Left ventricle myocardium inferior (tissue), 1 donor: ENCODE measurements at regions not wholly inside any gene's neighbourhood (a gene's known extent, or its start where the extent isn't known, plus 50 kb on each side); places are given as distances from the start of the nearest gene placed in this dataset.

Source experiments
- DNase-seq: peaks from one replicate; pipeline ENCODE4 v3.0.0-alpha.2; 2020
- H3K27ac ChIP-seq: fragments of 200-600 bp; replicated peaks from 2 replicates; pipeline ENCODE4 v1.8.0; 2021
- H3K27me3 ChIP-seq: fragments of 200-600 bp; 2 replicates; pipeline ENCODE4 v1.8.0; 2021; ENCODE audit warnings: low read depth
- H3K36me3 ChIP-seq: fragments of 200-600 bp; 2 replicates; pipeline ENCODE4 v1.8.0; 2021
- H3K4me1 ChIP-seq: fragments of 200-600 bp; 2 replicates; pipeline ENCODE4 v1.8.0; 2021
- H3K4me3 ChIP-seq: fragments of 200-600 bp; 2 replicates; pipeline ENCODE4 v1.8.0; 2021; ENCODE audit warnings: mild to moderate bottlenecking, moderate library complexity
- H3K9me3 ChIP-seq: fragments of 200-600 bp; replicated peaks from 2 replicates; pipeline ENCODE4 v1.8.0; 2021
- intact Hi-C: fragments of 100-400 bp; cut with micrococcal nuclease; formaldehyde crosslinking; loops from one replicate; pipeline ENCODE4 v1.11.0; 2022
- TF ChIP-seq, protein P1 (sequence below): fragments of 200-600 bp; IDR thresholded peaks from 2 replicates; pipeline ENCODE4 v1.8.0; 2021; ENCODE audit warnings: antibody characterized with exemption, mild to moderate bottlenecking, borderline replicate concordance
- donor health status: DM: no; HTN: yes; CAD: no; lungs with severe emphysema.

DNA sequence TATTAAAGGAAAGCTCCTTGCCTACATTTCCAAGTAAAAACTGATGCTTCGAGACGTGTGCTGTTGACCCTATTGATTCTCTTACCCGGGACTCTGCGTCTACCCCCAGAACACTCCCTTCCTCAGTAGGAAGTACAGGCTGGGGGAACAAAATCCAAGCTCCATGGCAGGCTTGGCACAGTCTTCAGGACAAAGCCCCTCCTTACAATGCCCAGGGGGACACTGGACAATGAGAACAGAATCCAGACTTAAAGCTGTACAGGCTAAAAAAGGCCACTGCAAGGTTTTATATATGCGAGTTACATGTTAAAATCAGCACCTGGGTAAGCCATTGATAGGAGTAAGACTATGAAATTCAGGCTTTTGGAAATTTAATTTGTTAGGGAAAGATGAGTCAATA, 250.6 kb upstream of the DAPK1 start:
- TF ChIP-seq, protein P1, sequence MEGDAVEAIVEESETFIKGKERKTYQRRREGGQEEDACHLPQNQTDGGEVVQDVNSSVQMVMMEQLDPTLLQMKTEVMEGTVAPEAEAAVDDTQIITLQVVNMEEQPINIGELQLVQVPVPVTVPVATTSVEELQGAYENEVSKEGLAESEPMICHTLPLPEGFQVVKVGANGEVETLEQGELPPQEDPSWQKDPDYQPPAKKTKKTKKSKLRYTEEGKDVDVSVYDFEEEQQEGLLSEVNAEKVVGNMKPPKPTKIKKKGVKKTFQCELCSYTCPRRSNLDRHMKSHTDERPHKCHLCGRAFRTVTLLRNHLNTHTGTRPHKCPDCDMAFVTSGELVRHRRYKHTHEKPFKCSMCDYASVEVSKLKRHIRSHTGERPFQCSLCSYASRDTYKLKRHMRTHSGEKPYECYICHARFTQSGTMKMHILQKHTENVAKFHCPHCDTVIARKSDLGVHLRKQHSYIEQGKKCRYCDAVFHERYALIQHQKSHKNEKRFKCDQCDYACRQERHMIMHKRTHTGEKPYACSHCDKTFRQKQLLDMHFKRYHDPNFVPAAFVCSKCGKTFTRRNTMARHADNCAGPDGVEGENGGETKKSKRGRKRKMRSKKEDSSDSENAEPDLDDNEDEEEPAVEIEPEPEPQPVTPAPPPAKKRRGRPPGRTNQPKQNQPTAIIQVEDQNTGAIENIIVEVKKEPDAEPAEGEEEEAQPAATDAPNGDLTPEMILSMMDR, result no peak
- H3K36me3 ChIP-seq, result no peaks in the 10 kb centered on the region
- peaks cover 19% of the 10 kb centered on the region for H3K27me3 ChIP-seq
- no peak overlapping the region for H3K27ac ChIP-seq
- intact Hi-C loops, result no loop called here
- H3K4me3 ChIP-seq, result no peak overlapping the region
- H3K4me1 ChIP-seq, result no peaks in the 10 kb centered on the region
- no peaks in the 10 kb centered on the region for H3K9me3 ChIP-seq
- DNase-seq, result no peak

DNA sequence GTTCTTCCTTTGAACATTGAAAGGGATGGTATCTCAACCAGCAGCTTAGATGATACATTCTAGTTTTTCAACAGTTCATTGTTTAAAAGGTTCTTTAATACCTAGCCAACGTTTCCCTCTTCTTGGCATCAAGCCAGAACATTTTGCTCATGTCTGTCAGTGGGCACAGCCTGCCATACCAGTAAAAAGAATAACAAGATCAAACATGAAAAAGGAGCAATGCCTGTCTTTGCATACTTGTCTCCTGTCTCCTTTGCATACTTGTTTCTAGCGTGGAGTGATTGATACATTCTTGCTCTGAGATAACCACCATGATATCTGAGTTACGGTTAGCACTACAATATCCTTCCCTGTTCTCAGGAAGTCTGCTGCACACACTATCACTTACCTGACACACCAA, 248.6 kb upstream of the DAPK1 start:
- H3K27me3 ChIP-seq, result peaks cover 23% of the 10 kb centered on the region
- H3K36me3 ChIP-seq, result no peaks in the 10 kb centered on the region
- H3K4me1 ChIP-seq, result no peaks in the 10 kb centered on the region
- no peak for DNase-seq
- no peaks in the 10 kb centered on the region for H3K9me3 ChIP-seq
- intact Hi-C loops, result no loop called here
- no peak overlapping the region for H3K27ac ChIP-seq
- H3K4me3 ChIP-seq, result no peak overlapping the region
- TF ChIP-seq, protein P1, result no peak

DNA sequence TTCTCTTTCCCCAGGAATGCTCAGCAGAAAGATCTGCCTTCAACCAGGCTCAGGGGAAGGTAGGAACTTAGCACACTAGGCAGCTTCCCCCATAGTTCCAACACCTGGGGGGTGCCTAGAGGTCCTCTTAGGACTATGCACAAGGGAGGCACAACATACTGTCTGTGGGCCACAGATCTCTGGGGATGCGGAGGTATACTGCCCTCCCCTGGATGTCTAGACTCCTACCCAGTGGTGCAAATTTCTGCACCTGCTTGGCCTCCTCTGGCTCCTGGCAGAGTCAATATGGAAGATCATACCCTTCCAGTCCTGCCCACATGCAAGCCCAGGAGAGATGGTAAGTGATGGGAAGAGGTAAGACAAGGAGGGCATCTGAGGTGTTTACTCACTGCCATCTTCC, 247.5 kb upstream of the DAPK1 start:
- Histone ChIP-seq H3K9me3 (no peaks in the 10 kb centered on the region), H3K4me3 (no peak overlapping the region), H3K27ac (no peak overlapping the region), H3K36me3 (no peaks in the 10 kb centered on the region), H3K4me1 (peaks cover 6% of the 10 kb centered on the region), H3K27me3 (peaks cover 28% of the 10 kb centered on the region)
- TF ChIP-seq, protein P1, result no peak
- intact Hi-C loops, result no loop called here
- DNase-seq, result no peak

DNA sequence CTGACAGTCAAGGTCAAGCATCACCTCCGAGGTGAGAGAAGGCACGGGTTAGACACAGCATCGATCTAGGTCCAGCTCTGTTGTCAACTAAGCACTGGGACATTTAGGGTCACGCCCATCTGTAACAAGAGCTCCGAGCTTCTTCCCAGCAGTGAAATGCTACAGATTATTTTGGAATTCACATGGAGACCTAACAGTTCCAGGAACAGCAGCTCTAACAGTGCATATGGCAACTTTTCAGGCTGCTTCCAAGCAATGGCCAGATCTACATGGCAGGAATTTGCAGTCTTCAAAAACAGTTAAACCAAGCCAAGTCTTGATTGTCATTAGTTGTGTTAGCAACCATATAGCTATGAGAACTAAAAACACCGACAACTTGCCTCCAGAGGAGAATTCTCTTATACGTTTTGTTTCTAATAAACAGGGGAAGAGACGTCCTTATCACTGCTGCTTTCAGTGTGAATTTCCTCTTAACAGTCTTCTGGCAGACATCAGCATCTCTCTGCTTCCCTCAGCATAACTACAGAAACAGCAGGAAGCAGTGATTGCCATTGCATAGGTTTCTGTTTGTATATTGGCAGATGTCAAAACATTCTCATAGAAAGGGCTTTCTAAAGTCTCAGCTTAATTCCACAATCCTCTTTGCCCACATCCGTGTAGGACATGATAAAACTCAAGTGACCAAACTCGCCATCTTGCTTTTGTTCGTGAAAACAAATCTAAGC, 242.1 kb upstream of the DAPK1 start:
- no peaks in the 10 kb centered on the region for H3K36me3 ChIP-seq
- H3K27ac ChIP-seq, result peak overlapping the region; percentile 21
- H3K27me3 ChIP-seq, result peaks cover 15% of the 10 kb centered on the region
- DNase-seq, result no peak
- intact Hi-C loops, result no loop called here
- H3K4me1 ChIP-seq, result peaks cover 14% of the 10 kb centered on the region
- H3K9me3 ChIP-seq, result no peaks in the 10 kb centered on the region
- no peak overlapping the region for H3K4me3 ChIP-seq
- TF ChIP-seq, protein P1, result no peak

DNA sequence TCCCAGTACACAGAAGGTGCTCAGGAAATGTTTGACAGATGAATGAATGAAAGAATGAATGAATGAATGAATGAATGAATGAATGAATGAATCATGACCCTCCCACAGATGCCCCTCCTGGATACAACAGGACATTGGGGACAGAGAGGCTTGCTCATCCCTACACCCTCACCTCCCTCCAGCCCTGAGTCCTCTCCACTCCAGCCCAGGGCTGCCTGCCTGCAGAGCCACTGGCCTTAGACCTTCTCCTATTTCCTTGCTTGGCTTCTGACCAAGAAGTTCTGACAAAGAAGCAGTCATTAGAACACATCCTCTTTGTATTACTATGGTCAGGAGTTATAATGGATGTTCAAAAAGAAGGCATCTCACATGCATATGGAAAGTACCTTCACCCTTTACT, 240.7 kb upstream of the DAPK1 start:
- no peaks in the 10 kb centered on the region for H3K9me3 ChIP-seq
- no peaks in the 10 kb centered on the region for H3K36me3 ChIP-seq
- no peak overlapping the region for H3K27ac ChIP-seq
- peaks cover 14% of the 10 kb centered on the region for H3K4me1 ChIP-seq
- no peak for DNase-seq
- TF ChIP-seq, protein P1, result no peak
- H3K4me3 ChIP-seq, result no peak overlapping the region
- intact Hi-C loops, result no loop called here
- peaks cover 10% of the 10 kb centered on the region for H3K27me3 ChIP-seq
